ENCODE measurements at regions not wholly inside any gene's neighbourhood (a gene's known extent, or its start where the extent isn't known, plus 50 kb on each side); places are given as distances from the start of the nearest gene placed in this dataset.
"Not testable (repeated sequence)": the region's sequence is repeated elsewhere in the genome, so short reads cannot be mapped to it uniquely, and the experiment has no call there.

GRCh38 chr4:57308301-57308700 is 198.1 kb upstream of the IGFBP7 start:
- no peak overlapping the region for H3K27ac ChIP-seq (ENCODE audit: low read depth in 1 of 2, low read length in 2 of 2)
- intact Hi-C loops (cut with DNase I, micrococcal nuclease), result no loop called here
- DNase-seq (no peak), ATAC-seq (ENCODE audit: poor library complexity) (no peak)
- Mint-ChIP-seq H3K4me3 (no peak overlapping the region), H3K9me3 (peaks cover 2% of the 10 kb centered on the region), H3K27ac (no peak overlapping the region), H3K27me3 (peaks cover 8% of the 10 kb centered on the region), H3K36me3 (ENCODE audit: low read depth) (no peaks in the 10 kb centered on the region), H3K4me1 (ENCODE audit: low read depth) (no peaks in the 10 kb centered on the region)
- ChIA-PET POLR2A (no interaction called here), CTCF (no interaction called here)
- H3K4me1 ChIP-seq (ENCODE audit: insufficient read depth, low read length), result no peaks in the 10 kb centered on the region
- H3K27me3 ChIP-seq (ENCODE audit: control insufficient read depth in 1 of 2, insufficient read depth in 2 of 2, low read length in 2 of 2), result no peaks in the 10 kb centered on the region
- H3K9me3 ChIP-seq (ENCODE audit: control insufficient read depth in 1 of 2, insufficient read depth in 1 of 2, low read length in 2 of 2), result peaks cover 0 to 3% of the 10 kb centered on the region in 2 experiments
- no peaks in the 10 kb centered on the region for H3K36me3 ChIP-seq (ENCODE audit: insufficient read depth, low read length)
- no peak for TF ChIP-seq CTCF (IDR thresholded peaks at IDR 0.05)
- no peak overlapping the region for H3K4me3 ChIP-seq (ENCODE audit: low read length)

- Mint-ChIP-seq H3K9me3 (peaks cover 2% of the 10 kb centered on the region), H3K27me3 (peaks cover 8% of the 10 kb centered on the region), H3K4me1 (ENCODE audit: low read depth) (no peaks in the 10 kb centered on the region), H3K4me3 (no peak overlapping the region), H3K27ac (no peak overlapping the region), H3K36me3 (ENCODE audit: low read depth) (no peaks in the 10 kb centered on the region)
- intact Hi-C loops (cut with DNase I, micrococcal nuclease), result no loop called here
- Histone ChIP-seq H3K9me3 (ENCODE audit: control insufficient read depth in 1 of 2, insufficient read depth in 1 of 2, low read length in 2 of 2) (peaks cover 0 to 3% of the 10 kb centered on the region in 2 experiments), H3K36me3 (ENCODE audit: insufficient read depth, low read length) (no peaks in the 10 kb centered on the region), H3K4me3 (ENCODE audit: low read length) (no peak overlapping the region), H3K4me1 (ENCODE audit: insufficient read depth, low read length) (no peaks in the 10 kb centered on the region), H3K27me3 (ENCODE audit: control insufficient read depth in 1 of 2, insufficient read depth in 2 of 2, low read length in 2 of 2) (no peaks in the 10 kb centered on the region), H3K27ac (ENCODE audit: low read depth in 1 of 2, low read length in 2 of 2) (no peak overlapping the region)
- ChIA-PET POLR2A (no interaction called here), CTCF (no interaction called here)
- DNase-seq (no peak), ATAC-seq (ENCODE audit: poor library complexity) (no peak)
- TF ChIP-seq CTCF (IDR thresholded peaks at IDR 0.05), result no peak
These were observed 195.7 kb upstream of the IGFBP7 start for GRCh38 chr4:57305836-57306235.

GRCh38 chr4:57303012-57303751 is 193.0 kb upstream of the IGFBP7 start:
- peaks cover 2% of the 10 kb centered on the region for H3K9me3 Mint-ChIP-seq
- H3K9me3 ChIP-seq (ENCODE audit: control insufficient read depth in 1 of 2, insufficient read depth in 1 of 2, low read length in 2 of 2), result peaks cover 0 to 11% of the 10 kb centered on the region in 2 experiments
- H3K36me3 ChIP-seq (ENCODE audit: insufficient read depth, low read length), result no peaks in the 10 kb centered on the region
- intact Hi-C loops (cut with DNase I, micrococcal nuclease), result no loop called here
- no peak overlapping the region for H3K4me3 ChIP-seq (ENCODE audit: low read length)
- H3K4me3 Mint-ChIP-seq, result no peak overlapping the region
- no peak for TF ChIP-seq CTCF (IDR thresholded peaks at IDR 0.05)
- POLR2A ChIA-PET, result no interaction called here
- H3K27me3 Mint-ChIP-seq, result peaks cover 8% of the 10 kb centered on the region
- no peak overlapping the region for H3K27ac Mint-ChIP-seq
- no peak overlapping the region for H3K27ac ChIP-seq (ENCODE audit: low read depth in 1 of 2, low read length in 2 of 2)
- CTCF ChIA-PET, result no interaction called here
- ATAC-seq (ENCODE audit: poor library complexity) (no peak), DNase-seq (no peak)
- H3K4me1 ChIP-seq (ENCODE audit: insufficient read depth, low read length), result no peaks in the 10 kb centered on the region
- no peaks in the 10 kb centered on the region for H3K4me1 Mint-ChIP-seq (ENCODE audit: low read depth)
- H3K36me3 Mint-ChIP-seq (ENCODE audit: low read depth), result no peaks in the 10 kb centered on the region
- H3K27me3 ChIP-seq (ENCODE audit: control insufficient read depth in 1 of 2, insufficient read depth in 2 of 2, low read length in 2 of 2), result no peaks in the 10 kb centered on the region

- H3K4me1 ChIP-seq (ENCODE audit: insufficient read depth, low read length); H3K27ac Mint-ChIP-seq; CTCF ChIA-PET; H3K9me3 ChIP-seq (ENCODE audit: control insufficient read depth in 1 of 2, insufficient read depth in 1 of 2, low read length in 2 of 2); H3K36me3 ChIP-seq (ENCODE audit: insufficient read depth, low read length); H3K4me3 ChIP-seq (ENCODE audit: low read length); H3K9me3 Mint-ChIP-seq; POLR2A ChIA-PET; ATAC-seq (ENCODE audit: poor library complexity); intact Hi-C loops (cut with DNase I, micrococcal nuclease); H3K27me3 ChIP-seq (ENCODE audit: control insufficient read depth in 1 of 2, insufficient read depth in 2 of 2, low read length in 2 of 2); H3K4me3 Mint-ChIP-seq; H3K27ac ChIP-seq (ENCODE audit: low read depth in 1 of 2, low read length in 2 of 2); H3K27me3 Mint-ChIP-seq; H3K4me1 Mint-ChIP-seq (ENCODE audit: low read depth); H3K36me3 Mint-ChIP-seq (ENCODE audit: low read depth): not testable (repeated sequence)
- DNase-seq, result peak in 1 of 14 experiments; percentile 3
These were observed 190.1 kb upstream of the IGFBP7 start for GRCh38 chr4:57300300-57300699.

Measured in CD4-positive, alpha-beta T cell (primary cell).